ENCODE measurements at regions not wholly inside any gene's neighbourhood (a gene's known extent, or its start where the extent isn't known, plus 50 kb on each side); places are given as distances from the start of the nearest gene placed in this dataset.

DNA sequence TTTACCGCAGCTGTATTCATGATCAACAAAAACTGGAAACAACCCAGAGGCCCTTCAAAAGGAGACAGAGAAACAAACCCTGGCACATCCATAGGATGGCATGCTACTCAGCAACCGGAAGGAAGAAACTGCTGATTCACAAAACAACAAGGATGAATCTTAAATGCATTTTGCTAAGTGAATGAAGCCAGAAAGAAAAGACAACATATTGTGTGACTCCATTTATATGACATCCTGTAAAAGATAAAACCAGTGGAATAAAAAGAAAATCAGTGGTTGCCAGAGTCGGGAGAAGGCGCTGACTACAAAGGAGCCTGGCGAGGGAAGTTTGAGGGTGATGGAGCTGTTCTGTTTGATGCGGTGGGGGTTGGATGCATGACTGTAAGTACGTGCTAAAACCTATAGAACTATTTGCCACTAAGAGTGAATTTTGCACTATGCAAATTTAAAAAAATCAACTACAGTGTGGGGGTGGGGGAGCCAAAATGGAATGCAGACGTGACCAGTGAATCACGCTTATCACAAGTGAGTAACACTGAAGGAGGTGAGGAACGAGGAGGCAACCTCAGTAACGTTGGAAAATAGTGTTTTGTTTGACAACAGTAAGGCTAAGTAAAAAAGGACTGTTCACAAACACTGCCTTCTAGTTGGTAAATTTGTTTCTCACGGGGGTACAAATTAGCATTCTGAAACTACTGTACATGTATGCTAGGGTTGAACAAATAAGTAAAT is 108.9 kb downstream of the INHBB start:
- no peaks in the 10 kb centered on the region for H3K4me1 ChIP-seq (ENCODE audit: control insufficient read depth in 1 of 2, insufficient read depth in 1 of 2, low read depth in 1 of 2, low read length in 1 of 2)
- TF ChIP-seq, protein P1, sequence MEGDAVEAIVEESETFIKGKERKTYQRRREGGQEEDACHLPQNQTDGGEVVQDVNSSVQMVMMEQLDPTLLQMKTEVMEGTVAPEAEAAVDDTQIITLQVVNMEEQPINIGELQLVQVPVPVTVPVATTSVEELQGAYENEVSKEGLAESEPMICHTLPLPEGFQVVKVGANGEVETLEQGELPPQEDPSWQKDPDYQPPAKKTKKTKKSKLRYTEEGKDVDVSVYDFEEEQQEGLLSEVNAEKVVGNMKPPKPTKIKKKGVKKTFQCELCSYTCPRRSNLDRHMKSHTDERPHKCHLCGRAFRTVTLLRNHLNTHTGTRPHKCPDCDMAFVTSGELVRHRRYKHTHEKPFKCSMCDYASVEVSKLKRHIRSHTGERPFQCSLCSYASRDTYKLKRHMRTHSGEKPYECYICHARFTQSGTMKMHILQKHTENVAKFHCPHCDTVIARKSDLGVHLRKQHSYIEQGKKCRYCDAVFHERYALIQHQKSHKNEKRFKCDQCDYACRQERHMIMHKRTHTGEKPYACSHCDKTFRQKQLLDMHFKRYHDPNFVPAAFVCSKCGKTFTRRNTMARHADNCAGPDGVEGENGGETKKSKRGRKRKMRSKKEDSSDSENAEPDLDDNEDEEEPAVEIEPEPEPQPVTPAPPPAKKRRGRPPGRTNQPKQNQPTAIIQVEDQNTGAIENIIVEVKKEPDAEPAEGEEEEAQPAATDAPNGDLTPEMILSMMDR (IDR thresholded peaks at IDR 0.05): no peak
- H3K27me3 ChIP-seq: peaks cover 12% of the 10 kb centered on the region

DNA sequence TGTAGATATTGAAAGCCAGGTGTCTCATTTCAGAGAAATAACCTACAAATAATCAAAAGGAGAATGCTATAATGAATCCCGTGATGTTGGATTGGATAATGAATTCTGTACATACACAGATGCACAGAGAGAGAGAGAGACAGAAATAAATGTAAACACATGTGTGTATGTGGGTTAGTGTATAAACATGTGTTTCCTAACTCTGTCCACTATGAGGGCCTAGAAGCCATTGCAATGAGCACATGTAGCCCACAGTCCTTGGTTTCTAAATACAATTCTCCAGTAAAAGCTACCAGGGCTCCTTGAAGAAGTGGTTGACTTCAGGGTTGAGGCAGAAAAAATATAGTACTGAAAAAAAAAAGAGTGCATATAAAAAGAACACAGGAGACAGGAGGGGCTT is 109.5 kb downstream of the INHBB start:
- no peaks in the 10 kb centered on the region for H3K4me1 ChIP-seq (ENCODE audit: control insufficient read depth in 1 of 2, insufficient read depth in 1 of 2, low read depth in 1 of 2, low read length in 1 of 2)
- no peak overlapping the region for H3K4me3 ChIP-seq (ENCODE audit: low read depth in 1 of 2, low read length in 1 of 2)
- H3K36me3 ChIP-seq: no peaks in the 10 kb centered on the region
- no peaks in the 10 kb centered on the region for H3K9me3 ChIP-seq
- no peak overlapping the region for H3K27ac ChIP-seq
- TF ChIP-seq, protein P1 (IDR thresholded peaks at IDR 0.05): no peak
- H3K27me3 ChIP-seq: peaks cover 9% of the 10 kb centered on the region

More for the DNA sequence above, 108.9 kb downstream of the INHBB start:
- Histone ChIP-seq H3K4me3 (ENCODE audit: low read depth in 1 of 2, low read length in 1 of 2) (no peak overlapping the region), H3K36me3 (no peaks in the 10 kb centered on the region), H3K27ac (no peak overlapping the region), H3K9me3 (no peaks in the 10 kb centered on the region)

DNA sequence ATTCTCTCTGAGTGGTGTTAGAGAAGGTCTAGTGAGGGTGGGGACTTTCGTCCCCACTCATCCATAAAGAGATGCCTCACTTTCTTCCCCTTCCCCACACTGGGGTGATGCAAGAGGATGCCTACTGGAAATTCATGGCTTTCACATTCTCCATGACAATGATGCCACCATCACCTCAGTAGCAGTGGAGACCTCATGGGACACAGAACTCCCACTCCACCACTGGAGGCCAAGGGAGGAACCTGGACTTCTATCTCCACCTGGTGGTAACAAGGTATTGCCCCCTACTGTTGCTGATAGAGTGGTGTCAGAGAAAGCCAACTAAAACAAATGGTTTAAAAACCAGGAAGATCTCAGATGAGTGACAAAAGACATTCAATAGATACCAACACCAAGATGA is 110.9 kb downstream of the INHBB start:
- H3K4me3 ChIP-seq (ENCODE audit: low read depth in 1 of 2, low read length in 1 of 2): no peak overlapping the region
- no peaks in the 10 kb centered on the region for H3K9me3 ChIP-seq
- H3K27me3 ChIP-seq: peaks cover 9% of the 10 kb centered on the region
- TF ChIP-seq, protein P1 (IDR thresholded peaks at IDR 0.05): no peak
- no peak overlapping the region for H3K27ac ChIP-seq
- H3K4me1 ChIP-seq (ENCODE audit: control insufficient read depth in 1 of 2, insufficient read depth in 1 of 2, low read depth in 1 of 2, low read length in 1 of 2): no peaks in the 10 kb centered on the region
- H3K36me3 ChIP-seq: no peaks in the 10 kb centered on the region

DNA sequence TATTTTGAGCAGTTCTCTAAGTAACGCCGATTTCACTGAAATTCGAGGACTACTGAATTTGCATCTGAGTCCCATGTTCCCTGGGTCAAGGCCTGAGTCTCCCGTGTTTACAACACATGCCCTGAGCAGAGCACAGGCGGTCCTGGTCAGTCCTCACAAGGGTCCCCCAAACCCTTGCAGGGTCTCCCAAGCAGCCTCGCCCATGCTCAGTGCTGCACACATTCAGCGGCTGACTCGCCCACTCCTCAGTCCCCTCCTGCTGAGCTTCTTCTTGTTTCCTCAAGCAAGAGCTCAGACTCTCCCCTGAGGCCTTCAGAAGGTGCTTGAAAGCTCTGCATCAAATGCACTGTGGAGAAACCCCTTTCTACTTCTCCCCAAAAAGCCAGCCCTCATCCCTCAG is 114.6 kb downstream of the INHBB start:
- no peak overlapping the region for H3K27ac ChIP-seq
- peaks cover 18% of the 10 kb centered on the region for H3K27me3 ChIP-seq
- no peaks in the 10 kb centered on the region for H3K36me3 ChIP-seq
- TF ChIP-seq, protein P1 (IDR thresholded peaks at IDR 0.05): no peak
- no peaks in the 10 kb centered on the region for H3K9me3 ChIP-seq
- H3K4me3 ChIP-seq (ENCODE audit: low read depth in 1 of 2, low read length in 1 of 2): no peak overlapping the region
- no peaks in the 10 kb centered on the region for H3K4me1 ChIP-seq (ENCODE audit: control insufficient read depth in 1 of 2, insufficient read depth in 1 of 2, low read depth in 1 of 2, low read length in 1 of 2)

DNA sequence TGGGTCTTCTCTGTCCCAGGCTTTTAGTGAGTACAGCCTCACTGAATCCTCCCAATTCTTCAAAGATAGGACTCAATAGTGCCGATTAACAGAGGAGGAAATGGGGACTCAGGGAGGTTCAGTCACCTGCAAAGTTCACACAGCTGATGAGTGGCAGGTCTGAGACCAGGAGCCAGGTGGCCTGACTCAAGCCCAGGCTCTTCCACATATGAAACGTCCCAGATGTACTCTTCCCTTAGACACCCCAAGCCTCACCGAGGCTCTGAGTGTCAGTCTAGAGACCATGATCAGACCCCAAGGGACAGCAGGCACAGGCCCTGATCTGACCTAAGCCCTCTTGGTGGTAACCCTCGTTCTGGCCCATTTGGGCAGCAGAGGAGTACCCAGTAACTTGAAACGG is 115.2 kb downstream of the INHBB start:
- Histone ChIP-seq H3K27me3 (peaks cover 24% of the 10 kb centered on the region), H3K4me1 (ENCODE audit: control insufficient read depth in 1 of 2, insufficient read depth in 1 of 2, low read depth in 1 of 2, low read length in 1 of 2) (no peaks in the 10 kb centered on the region), H3K27ac (no peak overlapping the region), H3K4me3 (ENCODE audit: low read depth in 1 of 2, low read length in 1 of 2) (no peak overlapping the region), H3K36me3 (no peaks in the 10 kb centered on the region), H3K9me3 (no peaks in the 10 kb centered on the region)
- TF ChIP-seq, protein P1 (IDR thresholded peaks at IDR 0.05): no peak

All from neutrophil (primary cell).